PFSK-1 (cell line): ENCODE measurements at regions not wholly inside any gene's neighbourhood (a gene's known extent, or its start where the extent isn't known, plus 50 kb on each side); places are given as distances from the start of the nearest gene placed in this dataset.

Experiments used
- FOXP2 ChIP-seq: optimal IDR thresholded peaks from 2 replicates; pipeline ENCODE3; 2011; ENCODE audit warnings: borderline replicate concordance, control low read depth, inconsistent platforms; ENCODE audit not compliant: insufficient read depth; ENCODE audit errors: extremely low read length, extremely low read depth
- POLR2AphosphoS5 ChIP-seq: IDR thresholded peaks from 2 replicates; pipeline ENCODE4 v1.6.1; 2012; ENCODE audit warnings: low read depth, mild to moderate bottlenecking, control low read depth, low read length, moderate library complexity
- SIN3A ChIP-seq: IDR thresholded peaks from 2 replicates; pipeline ENCODE4 v1.6.1; 2012; ENCODE audit warnings: mild to moderate bottlenecking, low read length, moderate library complexity, borderline replicate concordance; ENCODE audit not compliant: insufficient read depth
- TAF1 ChIP-seq: IDR thresholded peaks from 2 replicates; pipeline ENCODE4 v1.6.1; 2012; ENCODE audit warnings: low read length, control low read depth, borderline replicate concordance; ENCODE audit not compliant: insufficient read depth
- TF ChIP-seq, protein P1 (sequence below), 2 experiments: IDR thresholded peaks; 2 replicates each; pipeline versions ENCODE4 v1.6.1 to v1.8.0; 2011 to 2012; ENCODE audit warnings: low read depth in 2 of 2, low read length in 2 of 2, control low read depth in 1 of 2, inconsistent platforms in 1 of 2, mild to moderate bottlenecking in 1 of 2, moderate library complexity in 1 of 2; ENCODE audit not compliant: insufficient read depth in 1 of 2

DNA sequence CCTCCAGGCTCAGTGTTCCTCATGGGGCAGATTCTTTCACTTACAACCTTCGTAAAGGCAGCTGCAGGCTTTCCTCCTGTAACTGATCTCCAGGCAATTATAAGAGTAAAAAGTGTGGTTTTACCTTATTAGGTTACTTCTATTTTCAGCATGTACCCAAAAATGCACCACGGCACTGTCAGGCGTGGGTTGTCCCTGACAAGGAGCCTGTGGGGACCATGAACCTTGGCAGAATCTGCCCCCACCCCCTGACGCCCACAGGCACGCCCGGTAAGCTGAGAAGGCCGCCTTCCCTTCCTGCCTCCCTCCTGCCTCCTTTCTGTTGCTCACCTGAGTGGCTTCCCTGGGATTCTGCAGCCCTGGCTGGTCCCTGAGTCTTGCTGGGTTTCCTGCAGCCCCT lies 1383.3 kb downstream of the TBC1D22A start:
- TF ChIP-seq, protein P1, sequence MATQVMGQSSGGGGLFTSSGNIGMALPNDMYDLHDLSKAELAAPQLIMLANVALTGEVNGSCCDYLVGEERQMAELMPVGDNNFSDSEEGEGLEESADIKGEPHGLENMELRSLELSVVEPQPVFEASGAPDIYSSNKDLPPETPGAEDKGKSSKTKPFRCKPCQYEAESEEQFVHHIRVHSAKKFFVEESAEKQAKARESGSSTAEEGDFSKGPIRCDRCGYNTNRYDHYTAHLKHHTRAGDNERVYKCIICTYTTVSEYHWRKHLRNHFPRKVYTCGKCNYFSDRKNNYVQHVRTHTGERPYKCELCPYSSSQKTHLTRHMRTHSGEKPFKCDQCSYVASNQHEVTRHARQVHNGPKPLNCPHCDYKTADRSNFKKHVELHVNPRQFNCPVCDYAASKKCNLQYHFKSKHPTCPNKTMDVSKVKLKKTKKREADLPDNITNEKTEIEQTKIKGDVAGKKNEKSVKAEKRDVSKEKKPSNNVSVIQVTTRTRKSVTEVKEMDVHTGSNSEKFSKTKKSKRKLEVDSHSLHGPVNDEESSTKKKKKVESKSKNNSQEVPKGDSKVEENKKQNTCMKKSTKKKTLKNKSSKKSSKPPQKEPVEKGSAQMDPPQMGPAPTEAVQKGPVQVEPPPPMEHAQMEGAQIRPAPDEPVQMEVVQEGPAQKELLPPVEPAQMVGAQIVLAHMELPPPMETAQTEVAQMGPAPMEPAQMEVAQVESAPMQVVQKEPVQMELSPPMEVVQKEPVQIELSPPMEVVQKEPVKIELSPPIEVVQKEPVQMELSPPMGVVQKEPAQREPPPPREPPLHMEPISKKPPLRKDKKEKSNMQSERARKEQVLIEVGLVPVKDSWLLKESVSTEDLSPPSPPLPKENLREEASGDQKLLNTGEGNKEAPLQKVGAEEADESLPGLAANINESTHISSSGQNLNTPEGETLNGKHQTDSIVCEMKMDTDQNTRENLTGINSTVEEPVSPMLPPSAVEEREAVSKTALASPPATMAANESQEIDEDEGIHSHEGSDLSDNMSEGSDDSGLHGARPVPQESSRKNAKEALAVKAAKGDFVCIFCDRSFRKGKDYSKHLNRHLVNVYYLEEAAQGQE (IDR thresholded peaks at IDR 0.05; ENCODE audit: insufficient read depth in 1 of 2, low read depth in 2 of 2, low read length in 2 of 2), result no peak
- TF ChIP-seq POLR2AphosphoS5 (no peak), FOXP2 (no peak)

DNA sequence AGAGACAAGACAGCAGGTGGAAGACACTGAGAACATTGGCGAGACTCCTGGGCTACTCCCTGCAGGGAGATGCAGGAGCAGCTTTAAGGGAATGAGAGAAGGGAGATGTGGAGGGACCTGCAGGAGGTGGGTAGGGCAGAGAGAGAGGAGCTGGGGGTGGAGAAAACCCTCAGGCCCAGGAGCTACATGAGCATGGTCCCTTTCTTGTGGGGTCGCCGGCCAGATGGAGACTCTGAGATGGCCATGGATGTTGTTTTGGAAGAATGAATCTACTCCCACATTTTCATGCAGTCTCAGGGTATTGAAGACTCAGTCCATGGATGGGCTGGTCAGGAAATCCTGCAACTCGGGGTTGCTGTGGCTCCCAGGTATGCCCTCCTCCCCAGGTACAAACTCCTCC lies 1381.9 kb downstream of the TBC1D22A start:
- TF ChIP-seq, protein P1 (IDR thresholded peaks at IDR 0.05; ENCODE audit: insufficient read depth in 1 of 2, low read depth in 2 of 2, low read length in 2 of 2), result no peak
- no peak for TF ChIP-seq FOXP2
- no peak for TF ChIP-seq SIN3A
- TF ChIP-seq POLR2AphosphoS5, result no peak
- no peak for TF ChIP-seq TAF1

GRCh38 chr22:48143856-48144255 lies 1381.4 kb downstream of the TBC1D22A start:
- TF ChIP-seq POLR2AphosphoS5 (no peak), TAF1 (no peak), SIN3A (no peak), FOXP2 (no peak)
- TF ChIP-seq, protein P1 (IDR thresholded peaks at IDR 0.05; ENCODE audit: insufficient read depth in 1 of 2, low read depth in 2 of 2, low read length in 2 of 2), result no peak

- no peak for TF ChIP-seq POLR2AphosphoS5
- no peak for TF ChIP-seq TAF1
- TF ChIP-seq, protein P1 (IDR thresholded peaks at IDR 0.05; ENCODE audit: insufficient read depth in 1 of 2, low read depth in 2 of 2, low read length in 2 of 2), result no peak
- TF ChIP-seq FOXP2, result no peak
- TF ChIP-seq SIN3A, result no peak
Observed at GRCh38 chr22:48142388-48142787, 1379.9 kb downstream of the TBC1D22A start.

DNA sequence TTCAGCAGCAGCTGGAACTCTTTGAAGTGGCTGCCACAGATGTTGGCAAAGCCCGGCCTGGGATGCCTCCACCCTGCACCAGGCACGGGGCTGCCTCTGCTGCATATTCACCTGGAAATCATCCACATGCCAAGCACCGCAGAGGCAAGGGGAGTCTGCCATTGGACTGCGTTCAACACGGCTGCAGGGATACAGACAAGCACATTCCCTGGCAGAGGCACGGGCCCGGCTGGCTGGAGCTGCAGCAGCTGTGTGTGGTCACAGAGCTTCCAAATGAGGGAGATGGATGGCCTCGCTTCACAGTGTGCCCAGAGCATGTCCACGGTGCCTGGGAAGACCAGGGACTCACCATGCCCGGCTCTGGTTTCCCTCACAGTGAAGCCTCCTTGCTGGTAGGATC lies 1378.9 kb downstream of the TBC1D22A start:
- TF ChIP-seq POLR2AphosphoS5 (no peak), TAF1 (no peak), SIN3A (no peak), FOXP2 (no peak)
- TF ChIP-seq, protein P1 (IDR thresholded peaks at IDR 0.05; ENCODE audit: insufficient read depth in 1 of 2, low read depth in 2 of 2, low read length in 2 of 2), result no peak
